ENCODE measurements at regions not wholly inside any gene's neighbourhood (a gene's known extent, or its start where the extent isn't known, plus 50 kb on each side); places are given as distances from the start of the nearest gene placed in this dataset.

DNA sequence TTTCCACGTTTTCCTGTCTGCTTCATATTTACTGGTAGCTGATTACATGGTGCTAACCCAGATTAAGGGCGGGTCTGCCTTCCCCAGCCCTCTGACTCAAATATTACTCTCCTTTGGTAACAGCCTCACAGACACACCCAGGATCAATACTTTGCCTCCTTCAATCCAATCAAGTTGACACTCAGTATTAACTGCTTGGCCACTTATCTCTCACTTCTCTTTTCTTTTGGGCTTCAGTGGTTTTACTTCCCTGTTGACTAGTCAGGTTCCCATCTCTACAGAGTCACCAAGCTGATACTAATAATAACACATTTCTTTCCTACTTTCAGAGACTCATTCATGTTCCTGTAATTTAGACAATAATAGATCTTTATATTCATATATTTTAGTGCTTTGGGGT, 302.2 kb upstream of the MAP2 start:
- no peak for TF ChIP-seq TAF1 (IDR thresholded peaks at IDR 0.05; ENCODE audit: borderline replicate concordance, insufficient read depth, low read length)
- no peak for TF ChIP-seq FOXP2 (optimal IDR thresholded peaks at IDR 0.05; ENCODE audit: borderline replicate concordance, extremely low read depth, extremely low read length, insufficient read depth)
- TF ChIP-seq, protein P1, sequence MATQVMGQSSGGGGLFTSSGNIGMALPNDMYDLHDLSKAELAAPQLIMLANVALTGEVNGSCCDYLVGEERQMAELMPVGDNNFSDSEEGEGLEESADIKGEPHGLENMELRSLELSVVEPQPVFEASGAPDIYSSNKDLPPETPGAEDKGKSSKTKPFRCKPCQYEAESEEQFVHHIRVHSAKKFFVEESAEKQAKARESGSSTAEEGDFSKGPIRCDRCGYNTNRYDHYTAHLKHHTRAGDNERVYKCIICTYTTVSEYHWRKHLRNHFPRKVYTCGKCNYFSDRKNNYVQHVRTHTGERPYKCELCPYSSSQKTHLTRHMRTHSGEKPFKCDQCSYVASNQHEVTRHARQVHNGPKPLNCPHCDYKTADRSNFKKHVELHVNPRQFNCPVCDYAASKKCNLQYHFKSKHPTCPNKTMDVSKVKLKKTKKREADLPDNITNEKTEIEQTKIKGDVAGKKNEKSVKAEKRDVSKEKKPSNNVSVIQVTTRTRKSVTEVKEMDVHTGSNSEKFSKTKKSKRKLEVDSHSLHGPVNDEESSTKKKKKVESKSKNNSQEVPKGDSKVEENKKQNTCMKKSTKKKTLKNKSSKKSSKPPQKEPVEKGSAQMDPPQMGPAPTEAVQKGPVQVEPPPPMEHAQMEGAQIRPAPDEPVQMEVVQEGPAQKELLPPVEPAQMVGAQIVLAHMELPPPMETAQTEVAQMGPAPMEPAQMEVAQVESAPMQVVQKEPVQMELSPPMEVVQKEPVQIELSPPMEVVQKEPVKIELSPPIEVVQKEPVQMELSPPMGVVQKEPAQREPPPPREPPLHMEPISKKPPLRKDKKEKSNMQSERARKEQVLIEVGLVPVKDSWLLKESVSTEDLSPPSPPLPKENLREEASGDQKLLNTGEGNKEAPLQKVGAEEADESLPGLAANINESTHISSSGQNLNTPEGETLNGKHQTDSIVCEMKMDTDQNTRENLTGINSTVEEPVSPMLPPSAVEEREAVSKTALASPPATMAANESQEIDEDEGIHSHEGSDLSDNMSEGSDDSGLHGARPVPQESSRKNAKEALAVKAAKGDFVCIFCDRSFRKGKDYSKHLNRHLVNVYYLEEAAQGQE (IDR thresholded peaks at IDR 0.05; ENCODE audit: insufficient read depth in 1 of 2, low read depth in 2 of 2, low read length in 2 of 2) = no peak
- TF ChIP-seq POLR2AphosphoS5 (IDR thresholded peaks at IDR 0.05; ENCODE audit: low read depth, low read length) = no peak
- no peak for TF ChIP-seq SIN3A (IDR thresholded peaks at IDR 0.05; ENCODE audit: borderline replicate concordance, insufficient read depth, low read length)

GRCh38 chr2:209125291-209125690, 298.6 kb upstream of the MAP2 start:
- TF ChIP-seq TAF1 (IDR thresholded peaks at IDR 0.05; ENCODE audit: borderline replicate concordance, insufficient read depth, low read length) (no peak), FOXP2 (optimal IDR thresholded peaks at IDR 0.05; ENCODE audit: borderline replicate concordance, extremely low read depth, extremely low read length, insufficient read depth) (no peak), SIN3A (IDR thresholded peaks at IDR 0.05; ENCODE audit: borderline replicate concordance, insufficient read depth, low read length) (no peak), POLR2AphosphoS5 (IDR thresholded peaks at IDR 0.05; ENCODE audit: low read depth, low read length) (no peak)
- TF ChIP-seq, protein P1 (IDR thresholded peaks at IDR 0.05; ENCODE audit: insufficient read depth in 1 of 2, low read depth in 2 of 2, low read length in 2 of 2) = no peak

- TF ChIP-seq FOXP2 (optimal IDR thresholded peaks at IDR 0.05; ENCODE audit: borderline replicate concordance, extremely low read depth, extremely low read length, insufficient read depth) (no peak), POLR2AphosphoS5 (IDR thresholded peaks at IDR 0.05; ENCODE audit: low read depth, low read length) (no peak), SIN3A (IDR thresholded peaks at IDR 0.05; ENCODE audit: borderline replicate concordance, insufficient read depth, low read length) (no peak), TAF1 (IDR thresholded peaks at IDR 0.05; ENCODE audit: borderline replicate concordance, insufficient read depth, low read length) (no peak)
- TF ChIP-seq, protein P1 (IDR thresholded peaks at IDR 0.05; ENCODE audit: insufficient read depth in 1 of 2, low read depth in 2 of 2, low read length in 2 of 2) = no peak
Observed at GRCh38 chr2:209138079-209138478, 285.8 kb upstream of the MAP2 start.

DNA sequence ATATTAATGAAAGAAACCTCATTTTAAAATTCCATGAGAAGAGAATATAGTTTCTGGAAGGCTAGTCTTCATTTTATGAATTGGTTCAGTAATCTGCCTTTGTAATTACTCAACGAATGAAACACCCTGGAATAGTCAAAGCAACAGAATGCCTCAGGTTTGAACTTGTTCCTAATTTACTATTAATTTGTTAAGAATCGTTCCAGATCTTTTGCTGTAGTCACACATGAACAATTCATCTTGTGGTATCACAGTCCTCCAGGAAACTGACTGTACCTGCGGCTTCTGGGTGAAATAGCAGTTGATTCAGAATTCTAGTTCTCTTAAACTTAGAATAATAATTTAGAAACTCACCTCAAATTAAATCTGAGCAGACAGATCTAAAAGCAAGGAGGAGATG, 282.7 kb upstream of the MAP2 start:
- TF ChIP-seq SIN3A (IDR thresholded peaks at IDR 0.05; ENCODE audit: borderline replicate concordance, insufficient read depth, low read length) (no peak), FOXP2 (optimal IDR thresholded peaks at IDR 0.05; ENCODE audit: borderline replicate concordance, extremely low read depth, extremely low read length, insufficient read depth) (no peak), POLR2AphosphoS5 (IDR thresholded peaks at IDR 0.05; ENCODE audit: low read depth, low read length) (no peak), TAF1 (IDR thresholded peaks at IDR 0.05; ENCODE audit: borderline replicate concordance, insufficient read depth, low read length) (no peak)
- TF ChIP-seq, protein P1 (IDR thresholded peaks at IDR 0.05; ENCODE audit: insufficient read depth in 1 of 2, low read depth in 2 of 2, low read length in 2 of 2) = no peak

GRCh38 chr2:209141818-209142217, 282.0 kb upstream of the MAP2 start:
- TF ChIP-seq TAF1 (IDR thresholded peaks at IDR 0.05; ENCODE audit: borderline replicate concordance, insufficient read depth, low read length) = no peak

Data from PFSK-1 (cell line).